ENCODE measurements at regions not wholly inside any gene's neighbourhood (a gene's known extent, or its start where the extent isn't known, plus 50 kb on each side); places are given as distances from the start of the nearest gene placed in this dataset.

DNA sequence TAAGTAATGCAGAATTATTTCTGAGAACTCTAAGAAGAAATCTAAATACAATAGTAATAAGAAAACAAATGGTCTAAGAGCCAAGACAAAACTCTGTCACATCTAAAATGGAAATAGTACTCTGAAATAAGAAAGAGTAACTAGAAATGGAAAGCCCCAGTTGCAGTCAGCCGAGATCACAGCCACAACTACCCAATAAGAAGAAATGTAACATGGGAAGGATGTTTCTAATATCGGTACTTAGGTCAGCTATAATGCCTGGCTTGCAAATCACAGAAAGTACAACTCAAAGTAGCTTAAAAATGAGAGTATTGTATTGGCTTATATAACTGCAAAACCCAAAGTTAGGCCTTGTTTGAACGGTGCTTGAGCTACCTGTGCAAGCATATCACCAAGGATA lies 58.6 kb upstream of the USP25 start:
- TF ChIP-seq, protein P1, sequence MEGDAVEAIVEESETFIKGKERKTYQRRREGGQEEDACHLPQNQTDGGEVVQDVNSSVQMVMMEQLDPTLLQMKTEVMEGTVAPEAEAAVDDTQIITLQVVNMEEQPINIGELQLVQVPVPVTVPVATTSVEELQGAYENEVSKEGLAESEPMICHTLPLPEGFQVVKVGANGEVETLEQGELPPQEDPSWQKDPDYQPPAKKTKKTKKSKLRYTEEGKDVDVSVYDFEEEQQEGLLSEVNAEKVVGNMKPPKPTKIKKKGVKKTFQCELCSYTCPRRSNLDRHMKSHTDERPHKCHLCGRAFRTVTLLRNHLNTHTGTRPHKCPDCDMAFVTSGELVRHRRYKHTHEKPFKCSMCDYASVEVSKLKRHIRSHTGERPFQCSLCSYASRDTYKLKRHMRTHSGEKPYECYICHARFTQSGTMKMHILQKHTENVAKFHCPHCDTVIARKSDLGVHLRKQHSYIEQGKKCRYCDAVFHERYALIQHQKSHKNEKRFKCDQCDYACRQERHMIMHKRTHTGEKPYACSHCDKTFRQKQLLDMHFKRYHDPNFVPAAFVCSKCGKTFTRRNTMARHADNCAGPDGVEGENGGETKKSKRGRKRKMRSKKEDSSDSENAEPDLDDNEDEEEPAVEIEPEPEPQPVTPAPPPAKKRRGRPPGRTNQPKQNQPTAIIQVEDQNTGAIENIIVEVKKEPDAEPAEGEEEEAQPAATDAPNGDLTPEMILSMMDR (conservative IDR thresholded peaks at IDR 0.05; ENCODE audit: low read length) = no peak
- TF ChIP-seq EZH2phosphoT487 (IDR thresholded peaks at IDR 0.05; ENCODE audit: borderline replicate concordance) = no peak
